H1 (cell line): ENCODE measurements at regions not wholly inside any gene's neighbourhood (a gene's known extent, or its start where the extent isn't known, plus 50 kb on each side); places are given as distances from the start of the nearest gene placed in this dataset.

ENCODE experiments used
- CTCF ChIA-PET: fragments of 300-600 bp; sonication (Branson Sonifier 250); formaldehyde crosslinking; loops from one replicate; lab custom pipeline; 2021; ENCODE audit not compliant: partially characterized antibody; lab: Charles Lee
- POLR2A ChIA-PET: fragments of 300-600 bp; sonication (Branson Sonifier 250); formaldehyde crosslinking; loops from one replicate; lab custom pipeline; 2021; ENCODE audit warnings: inconsistent platforms; ENCODE audit not compliant: partially characterized antibody; lab: Charles Lee
- DNase-seq, 2 experiments: peaks; one replicate each; pipeline versions ENCODE4 v3.0.0 to v3.0.0-alpha.2; 2010 to 2022; ENCODE audit warnings: low spot score in 2 of 2, low read depth in 1 of 2, mixed read lengths in 1 of 2
- FAIRE-seq: peaks from 2 replicates; lab custom pipeline; 2011; peaks lifted over from hg19 to GRCh38; lab: Jason Lieb, UNC
- H2AFZ ChIP-seq: 2 replicates; pipeline ENCODE4 v1.8.1; 2012; ENCODE audit warnings: low read length, inconsistent platforms
- H2AK5ac ChIP-seq: 2 replicates; pipeline ENCODE4 v1.6.1; 2013; ENCODE audit warnings: low read depth, low read length
- H2BK120ac ChIP-seq: replicated peaks from 2 replicates; pipeline ENCODE3; 2013; ENCODE audit warnings: low read depth, low read length, inconsistent platforms
- H2BK12ac ChIP-seq: 2 replicates; pipeline ENCODE4 v1.6.1; 2013; ENCODE audit warnings: low read depth, low read length
- H2BK15ac ChIP-seq: 2 replicates; pipeline ENCODE4 v1.6.1; 2013; ENCODE audit warnings: low read length
- H2BK20ac ChIP-seq: 2 replicates; pipeline ENCODE4 v1.6.1; 2013; ENCODE audit warnings: low read length
- H2BK5ac ChIP-seq: 2 replicates; pipeline ENCODE4 v1.6.1; 2013; ENCODE audit warnings: low read depth, low read length
- H3K14ac ChIP-seq: 2 replicates; pipeline ENCODE4 v1.6.1; 2013; ENCODE audit warnings: inconsistent platforms; ENCODE audit not compliant: insufficient read length
- H3K18ac ChIP-seq: 2 replicates; pipeline ENCODE4 v1.6.1; 2013; ENCODE audit warnings: low read length; ENCODE audit errors: extremely low read depth
- H3K23ac ChIP-seq: 2 replicates; pipeline ENCODE4 v1.6.1; 2013; ENCODE audit warnings: inconsistent platforms; ENCODE audit not compliant: insufficient read length
- H3K23me2 ChIP-seq: 2 replicates; pipeline ENCODE4 v1.6.1; 2013; ENCODE audit warnings: low read depth, low read length
- H3K27ac ChIP-seq: 2 replicates; pipeline ENCODE4 v1.6.1; 2011; ENCODE audit warnings: low read depth, low read length, inconsistent platforms
- H3K27me3 ChIP-seq, 4 experiments: replicated peaks in 1 of 4; 1 replicate in 1 of 4; 2 replicates in 3 of 4; pipeline versions ENCODE4 v1.6.1 to v1.8.1; 2011 to 2013; ENCODE audit warnings: low read length in 3 of 4, mild to moderate bottlenecking in 3 of 4, inconsistent platforms in 2 of 4, mixed read lengths in 2 of 4, moderate library complexity in 1 of 4; ENCODE audit not compliant: control insufficient read depth in 3 of 4, insufficient read depth in 3 of 4; ENCODE audit errors: extremely low read depth in 1 of 4
- H3K36me3 ChIP-seq, 4 experiments: 2 replicates each; pipeline versions ENCODE4 v1.6.1 to v1.8.1; 2011 to 2013; ENCODE audit warnings: mild to moderate bottlenecking in 4 of 4, low read length in 3 of 4, moderate library complexity in 2 of 4, control low read depth in 1 of 4, inconsistent platforms in 1 of 4; ENCODE audit not compliant: insufficient read depth in 4 of 4, control insufficient read depth in 2 of 4
- H3K4ac ChIP-seq: replicated peaks from 2 replicates; pipeline ENCODE3; 2013; ENCODE audit warnings: low read length, low read depth, mixed read lengths, inconsistent platforms; ENCODE audit not compliant: insufficient read length
- H3K4me1 ChIP-seq, 4 experiments: replicated peaks in 1 of 4; 1 replicate in 1 of 4; 2 replicates in 3 of 4; pipeline versions ENCODE4 v1.6.1 to v1.8.1; 2011 to 2013; ENCODE audit warnings: low read length in 3 of 4, inconsistent platforms in 2 of 4, mixed read lengths in 1 of 4; ENCODE audit not compliant: insufficient read depth in 4 of 4, control insufficient read depth in 3 of 4
- H3K4me2 ChIP-seq, 2 experiments: 2 replicates each; pipeline versions ENCODE4 v1.6.1 to v1.8.1; 2011 to 2013; ENCODE audit warnings: low read depth in 2 of 2, low read length in 2 of 2, control low read depth in 1 of 2, inconsistent platforms in 1 of 2, mild to moderate bottlenecking in 1 of 2; ENCODE audit not compliant: insufficient read depth in 1 of 2
- H3K4me3 ChIP-seq, 4 experiments: fragments of 200-600, 300-600 bp in 1 of 4; sonication (generic), shearing (Covaris generic), sonication (Bioruptor Twin) in 1 of 4; 2 replicates each; pipeline versions ENCODE4 v1.5.1 to v1.8.1; 2011 to 2016; ENCODE audit warnings: low read length in 4 of 4, low read depth in 3 of 4, control low read depth in 2 of 4, inconsistent platforms in 2 of 4, mild to moderate bottlenecking in 2 of 4, mixed read lengths in 1 of 4, moderate library complexity in 1 of 4; ENCODE audit not compliant: insufficient read depth in 2 of 4; ENCODE audit errors: extremely low read depth in 1 of 4
- H3K56ac ChIP-seq: replicated peaks from 2 replicates; pipeline ENCODE3; 2013; ENCODE audit warnings: low read depth, mild to moderate bottlenecking, mixed read lengths, low read length, inconsistent platforms; ENCODE audit not compliant: insufficient read length
- H3K79me1 ChIP-seq: 2 replicates; pipeline ENCODE4 v1.6.1; 2013; ENCODE audit warnings: low read depth, low read length, control low read depth
- H3K79me2 ChIP-seq, 2 experiments: 2 replicates each; pipeline versions ENCODE4 v1.6.1 to v1.8.1; 2012 to 2013; ENCODE audit warnings: low read length in 2 of 2, mild to moderate bottlenecking in 2 of 2, inconsistent platforms in 1 of 2; ENCODE audit not compliant: insufficient read depth in 2 of 2, control insufficient read depth in 1 of 2
- H3K9ac ChIP-seq, 4 experiments: replicated peaks in 1 of 4; 1 replicate in 1 of 4; 2 replicates in 3 of 4; pipeline versions ENCODE4 v1.6.1 to v1.8.1; 2011 to 2013; ENCODE audit warnings: low read depth in 3 of 4, low read length in 3 of 4, control low read depth in 2 of 4, mild to moderate bottlenecking in 2 of 4, moderate library complexity in 2 of 4, inconsistent platforms in 1 of 4; ENCODE audit errors: extremely low read depth in 1 of 4
- H3K9me3 ChIP-seq, 2 experiments: 2 replicates each; pipeline versions ENCODE4 v1.6.1 to v1.8.1; 2012 to 2013; ENCODE audit warnings: mild to moderate bottlenecking in 2 of 2, moderate library complexity in 2 of 2, control low read depth in 1 of 2, inconsistent platforms in 1 of 2, low read depth in 1 of 2, low read length in 1 of 2, mixed read lengths in 1 of 2; ENCODE audit not compliant: insufficient read depth in 2 of 2
- H4K20me1 ChIP-seq, 2 experiments: replicated peaks in 1 of 2; 2 replicates each; pipeline versions ENCODE3 to v1.8.1; 2011 to 2013; ENCODE audit warnings: inconsistent platforms in 2 of 2, low read length in 2 of 2, mild to moderate bottlenecking in 1 of 2; ENCODE audit not compliant: insufficient read depth in 2 of 2, control insufficient read depth in 1 of 2
- H4K5ac ChIP-seq: 2 replicates; pipeline ENCODE4 v1.6.1; 2013; ENCODE audit warnings: low read length, low read depth, mixed read lengths, inconsistent platforms; ENCODE audit not compliant: insufficient read length
- H4K8ac ChIP-seq: 2 replicates; pipeline ENCODE4 v1.8.0; 2013; ENCODE audit warnings: mild to moderate bottlenecking, moderate library complexity, low read length, inconsistent platforms; ENCODE audit not compliant: insufficient read depth; ENCODE audit errors: extremely low read depth
- H4K91ac ChIP-seq: replicated peaks from 2 replicates; pipeline ENCODE3; 2013; ENCODE audit warnings: low read length, mixed read lengths, inconsistent platforms; ENCODE audit not compliant: insufficient read length
- CEBPB ChIP-seq: IDR thresholded peaks from 2 replicates; pipeline ENCODE4 v1.6.1; 2012; ENCODE audit warnings: low read depth, low read length
- CHD2 ChIP-seq: IDR thresholded peaks from 2 replicates; pipeline ENCODE4 v1.6.1; 2012; ENCODE audit warnings: low read length, improper control_type of control experiment
- EP300 ChIP-seq, 2 experiments: IDR thresholded peaks; 1 replicate in 1 of 2; 2 replicates in 1 of 2; pipeline ENCODE4 v1.6.1; 2011 to 2012; ENCODE audit warnings: low read depth in 2 of 2, low read length in 2 of 2, mild to moderate bottlenecking in 2 of 2, borderline replicate concordance in 1 of 2, inconsistent platforms in 1 of 2, moderate library complexity in 1 of 2
- EZH2 ChIP-seq: fragments of 200-600 bp; sonication (generic); IDR thresholded peaks from 2 replicates; pipeline ENCODE4 v1.7.1; 2012; ENCODE audit warnings: low read depth, mild to moderate bottlenecking, moderate library complexity, low read length, inconsistent platforms; ENCODE audit not compliant: severe bottlenecking
- TAF7 ChIP-seq: optimal IDR thresholded peaks from 2 replicates; pipeline ENCODE3; 2011; ENCODE audit warnings: low read depth, mild to moderate bottlenecking, inconsistent platforms, low read length, moderate library complexity, borderline replicate concordance
- TEAD4 ChIP-seq: IDR thresholded peaks from 2 replicates; pipeline ENCODE4 v1.6.1; 2012; ENCODE audit warnings: low read depth, low read length, inconsistent platforms, mixed read lengths
- ZNF274 ChIP-seq: IDR thresholded peaks from 2 replicates; pipeline ENCODE4 v1.7.0; 2012; ENCODE audit warnings: low read length, borderline replicate concordance; ENCODE audit errors: extremely low read depth
- WGBS, 2 experiments: shearing (Covaris generic) in 1 of 2; methylation state at CpG; one replicate each; pipeline versions ENCODE4 v1.1.6 to v1.1.7; 2013 to 2015; ENCODE audit warnings: low lambda C conversion rate in 2 of 2, mixed read lengths in 2 of 2, inconsistent platforms in 1 of 2, low coverage in 1 of 2, missing lambda C conversion rate in 1 of 2; ENCODE audit not compliant: insufficient replicate concordance in 2 of 2, insufficient coverage in 1 of 2, insufficient read length in 1 of 2; ENCODE audit errors: extremely low coverage in 1 of 2, missing lambda C conversion rate in 1 of 2; 5-methylcytosine and 5-hydroxymethylcytosine counted together

GRCh38 chrX:69021141-69021960 is 143.9 kb downstream of the PJA1 start:
- H3K18ac ChIP-seq = no peak overlapping the region
- ChIA-PET CTCF (interaction anchor here (0.6 to 2.1 kb wide), 8 partner anchors 8 to 212 kb away, joined by 3 to 7 read pairs (median 3); partner anchors contain the start of gene EFNB1), POLR2A (interaction anchor here (1.0 kb wide), 1 partner anchor 9 kb away, joined by 3 read pairs; no protein-coding TSS in a partner anchor)
- H3K79me2 ChIP-seq = no peaks in the 10 kb centered on the region
- H3K27ac ChIP-seq = no peak overlapping the region
- no peak overlapping the region for H2BK5ac ChIP-seq
- no peak overlapping the region for H2BK20ac ChIP-seq
- H3K4ac ChIP-seq = no peak overlapping the region
- no peak overlapping the region for H2BK120ac ChIP-seq
- H3K23me2 ChIP-seq = no peaks in the 10 kb centered on the region
- H3K79me1 ChIP-seq = no peaks in the 10 kb centered on the region
- FAIRE-seq (no peak), DNase-seq (no peak)
- 81% methylated on average over 3 of the region's 10 CpGs; no CpG with 5 or more reads in 1 of the 2 experiments for WGBS, 2 experiments
- H2BK15ac ChIP-seq = no peak overlapping the region
- no peaks in the 10 kb centered on the region for H3K36me3 ChIP-seq
- no peak overlapping the region for H4K91ac ChIP-seq
- TF ChIP-seq EZH2 (no peak), TEAD4 (no peak), EP300 (IDR thresholded peaks at IDR 0.05; ENCODE audit: borderline replicate concordance in 1 of 2, low read depth in 2 of 2, low read length in 2 of 2) (no peak), TAF7 (no peak), CEBPB (no peak), ZNF274 (no peak), CHD2 (no peak)
- no peak overlapping the region for H3K9ac ChIP-seq
- no peaks in the 10 kb centered on the region for H3K27me3 ChIP-seq
- H3K56ac ChIP-seq = no peak overlapping the region
- H3K4me3 ChIP-seq = no peak overlapping the region
- H2AK5ac ChIP-seq = no peak overlapping the region
- H2AFZ ChIP-seq = no peak overlapping the region
- no peaks in the 10 kb centered on the region for H4K20me1 ChIP-seq
- no peak overlapping the region for H3K14ac ChIP-seq
- H3K23ac ChIP-seq = no peak overlapping the region
- H3K4me2 ChIP-seq = no peak overlapping the region
- H4K8ac ChIP-seq = no peak overlapping the region
- H3K4me1 ChIP-seq = peaks cover 0 to 10% (median 0%) of the 10 kb centered on the region in 4 experiments; a peak in 4 of 7 replicates
- no peak overlapping the region for H4K5ac ChIP-seq
- no peak overlapping the region for H2BK12ac ChIP-seq
- no peaks in the 10 kb centered on the region for H3K9me3 ChIP-seq
